SK-N-SH treated with all-trans-retinoic acid at 6 μM for 48 hours (cell line): ENCODE measurements at regions not wholly inside any gene's neighbourhood (a gene's known extent, or its start where the extent isn't known, plus 50 kb on each side); places are given as distances from the start of the nearest gene placed in this dataset.

Experiments
- ATAC-seq: fragments of 200-7000 bp; cut with Tn5 transposase; 3 replicates; pipeline ENCODE4 v1.9.1; 2020; ENCODE audit warnings: mild to moderate bottlenecking, moderate library complexity
- ARNTL ChIP-seq: fragments of 450-650 bp; formaldehyde crosslinking; IDR thresholded peaks from 2 replicates; pipeline ENCODE4 v1.5.0; 2020; ENCODE audit warnings: low read depth, mild to moderate bottlenecking, moderate library complexity, borderline replicate concordance
- CSDC2 ChIP-seq: fragments of 250-450 bp; sonication (Bioruptor Pico); IDR thresholded peaks from 2 replicates; pipeline ENCODE4 v1.5.0; 2020; ENCODE audit warnings: mild to moderate bottlenecking, moderate library complexity
- CSRNP3 ChIP-seq: fragments of 250-450 bp; sonication (Bioruptor Pico); IDR thresholded peaks from 2 replicates; pipeline ENCODE4 v1.5.1; 2021; ENCODE audit warnings: mild to moderate bottlenecking, moderate library complexity
- ESRRG ChIP-seq: fragments of 250-450 bp; sonication (Bioruptor Pico); IDR thresholded peaks from 2 replicates; pipeline ENCODE4 v1.6.1; 2021; ENCODE audit warnings: mild to moderate bottlenecking
- GLIS3 ChIP-seq: fragments of 250-450 bp; sonication (Bioruptor Pico); IDR thresholded peaks from 2 replicates; pipeline ENCODE4 v1.5.0; 2020; ENCODE audit warnings: mild to moderate bottlenecking, moderate library complexity
- ISL1 ChIP-seq: fragments of 250-450 bp; sonication (Bioruptor Pico); IDR thresholded peaks from 2 replicates; pipeline ENCODE4 v2.1.2; 2022; ENCODE audit warnings: mild to moderate bottlenecking, moderate library complexity
- OSR1 ChIP-seq: fragments of 250-450 bp; sonication (Bioruptor Pico); IDR thresholded peaks from 2 replicates; pipeline ENCODE4 v1.8.0; 2022; ENCODE audit warnings: moderate library complexity, mild to moderate bottlenecking, inconsistent platforms
- PATZ1 ChIP-seq: fragments of 250-450 bp; sonication (Bioruptor Pico); IDR thresholded peaks from 2 replicates; pipeline ENCODE4 v1.8.0; 2020; ENCODE audit warnings: mild to moderate bottlenecking, moderate library complexity, borderline replicate concordance
- POU6F1 ChIP-seq: fragments of 250-450 bp; sonication (Bioruptor Pico); IDR thresholded peaks from 2 replicates; pipeline ENCODE4 v1.8.0; 2021; ENCODE audit warnings: low read depth, mild to moderate bottlenecking, moderate library complexity, borderline replicate concordance
- PPARA ChIP-seq: fragments of 250-450 bp; sonication (Bioruptor Pico); IDR thresholded peaks from 2 replicates; pipeline ENCODE4 v1.5.0; 2020; ENCODE audit warnings: mild to moderate bottlenecking, borderline replicate concordance
- RARB ChIP-seq: fragments of 250-450 bp; sonication (Bioruptor Pico); IDR thresholded peaks from 2 replicates; pipeline ENCODE4 v1.8.0; 2021; ENCODE audit warnings: mild to moderate bottlenecking, moderate library complexity
- SNAI2 ChIP-seq: fragments of 250-450 bp; sonication (Bioruptor Pico); IDR thresholded peaks from 2 replicates; pipeline ENCODE4 v1.5.0; 2020; ENCODE audit warnings: mild to moderate bottlenecking, moderate library complexity
- TCF4 ChIP-seq: fragments of 250-450 bp; sonication (Bioruptor Pico); IDR thresholded peaks from 2 replicates; pipeline ENCODE4 v1.8.0; 2021; ENCODE audit warnings: mild to moderate bottlenecking, moderate library complexity, borderline replicate concordance
- TOX ChIP-seq: fragments of 250-450 bp; sonication (Bioruptor Pico); IDR thresholded peaks from 2 replicates; pipeline ENCODE4 v1.8.0; 2021; ENCODE audit warnings: mild to moderate bottlenecking, moderate library complexity, borderline replicate concordance
- ZFP3 ChIP-seq: fragments of 250-450 bp; sonication (Bioruptor Pico); IDR thresholded peaks from 2 replicates; pipeline ENCODE4 v1.5.0; 2020; ENCODE audit warnings: mild to moderate bottlenecking, moderate library complexity
- ZFP30 ChIP-seq: fragments of 450-650 bp; formaldehyde crosslinking; IDR thresholded peaks from 2 replicates; pipeline ENCODE4 v1.5.0; 2022; ENCODE audit warnings: mild to moderate bottlenecking, moderate library complexity
- ZNF565 ChIP-seq: fragments of 450-650 bp; formaldehyde crosslinking; conservative IDR thresholded peaks from 2 replicates; pipeline ENCODE4 v1.5.0; 2020; ENCODE audit warnings: low read depth, mild to moderate bottlenecking, moderate library complexity
- ZNF8 ChIP-seq: fragments of 450-650 bp; formaldehyde crosslinking; IDR thresholded peaks from 2 replicates; pipeline ENCODE4 v1.5.0; 2020; ENCODE audit warnings: mild to moderate bottlenecking, moderate library complexity
- TF ChIP-seq, protein P1 (sequence below): fragments of 250-450 bp; sonication (Bioruptor Pico); IDR thresholded peaks from 2 replicates; pipeline ENCODE4 v1.5.1; 2020; ENCODE audit warnings: low read depth, mild to moderate bottlenecking, moderate library complexity
- TF ChIP-seq, protein P2 (sequence below): fragments of 250-450 bp; sonication (Bioruptor Pico); IDR thresholded peaks from 2 replicates; pipeline ENCODE4 v1.5.0; 2020; ENCODE audit warnings: mild to moderate bottlenecking, moderate library complexity

DNA sequence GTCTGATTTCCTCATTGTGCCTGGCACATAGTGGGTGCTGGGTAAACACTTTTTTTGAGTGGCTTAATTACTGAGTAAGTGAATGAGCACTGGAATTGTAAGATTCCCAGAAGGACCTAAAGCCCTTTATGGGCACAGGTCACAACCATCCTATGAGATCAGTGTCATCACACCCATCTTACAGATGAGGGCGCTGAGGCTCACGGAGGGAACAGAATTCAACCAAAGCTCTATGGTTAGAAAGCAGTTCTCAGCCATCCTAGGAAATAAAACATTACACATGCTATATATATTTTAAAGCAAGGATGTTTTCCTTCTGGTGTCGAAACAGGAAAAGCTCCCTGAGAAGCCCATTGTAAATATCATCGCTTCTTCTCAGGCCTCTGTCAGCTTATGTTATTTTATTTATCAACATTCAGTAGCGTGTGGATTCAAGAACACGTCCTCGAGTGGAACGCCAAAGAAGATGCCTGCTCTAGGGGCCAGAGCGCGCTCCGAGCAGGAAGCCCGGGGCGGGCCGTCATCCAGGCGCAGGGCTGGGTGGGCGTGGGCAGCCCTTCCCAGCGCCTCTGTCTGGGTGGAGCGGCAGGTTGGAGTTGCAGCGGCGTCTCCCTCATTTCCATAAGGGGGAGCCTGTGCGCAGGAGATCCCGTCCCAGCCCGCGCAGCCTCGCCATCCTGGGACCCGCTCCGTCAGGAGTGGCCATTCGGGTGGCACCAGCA lies 155.8 kb upstream of the SMIM23 start:
- TF ChIP-seq OSR1 (CRISPR knock-in tag) (no peak), TOX (CRISPR knock-in tag) (no peak), CSDC2 (CRISPR knock-in tag) (no peak), ISL1 (CRISPR knock-in tag) (no peak), POU6F1 (CRISPR knock-in tag) (no peak), ZFP3 (CRISPR knock-in tag) (no peak), PATZ1 (no peak), CSRNP3 (no peak), ZNF565 (CRISPR knock-in tag) (no peak), GLIS3 (CRISPR knock-in tag) (no peak), SNAI2 (CRISPR knock-in tag) (no peak), ZNF8 (CRISPR knock-in tag) (no peak), ESRRG (CRISPR knock-in tag) (no peak), TCF4 (no peak), ZFP30 (CRISPR knock-in tag) (no peak), ARNTL (CRISPR knock-in tag) (no peak)
- TF ChIP-seq, protein P1, sequence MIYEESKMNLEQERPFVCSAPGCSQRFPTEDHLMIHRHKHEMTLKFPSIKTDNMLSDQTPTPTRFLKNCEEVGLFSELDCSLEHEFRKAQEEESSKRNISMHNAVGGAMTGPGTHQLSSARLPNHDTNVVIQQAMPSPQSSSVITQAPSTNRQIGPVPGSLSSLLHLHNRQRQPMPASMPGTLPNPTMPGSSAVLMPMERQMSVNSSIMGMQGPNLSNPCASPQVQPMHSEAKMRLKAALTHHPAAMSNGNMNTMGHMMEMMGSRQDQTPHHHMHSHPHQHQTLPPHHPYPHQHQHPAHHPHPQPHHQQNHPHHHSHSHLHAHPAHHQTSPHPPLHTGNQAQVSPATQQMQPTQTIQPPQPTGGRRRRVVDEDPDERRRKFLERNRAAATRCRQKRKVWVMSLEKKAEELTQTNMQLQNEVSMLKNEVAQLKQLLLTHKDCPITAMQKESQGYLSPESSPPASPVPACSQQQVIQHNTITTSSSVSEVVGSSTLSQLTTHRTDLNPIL (CRISPR knock-in tag) = no peak
- TF ChIP-seq, protein P2, sequence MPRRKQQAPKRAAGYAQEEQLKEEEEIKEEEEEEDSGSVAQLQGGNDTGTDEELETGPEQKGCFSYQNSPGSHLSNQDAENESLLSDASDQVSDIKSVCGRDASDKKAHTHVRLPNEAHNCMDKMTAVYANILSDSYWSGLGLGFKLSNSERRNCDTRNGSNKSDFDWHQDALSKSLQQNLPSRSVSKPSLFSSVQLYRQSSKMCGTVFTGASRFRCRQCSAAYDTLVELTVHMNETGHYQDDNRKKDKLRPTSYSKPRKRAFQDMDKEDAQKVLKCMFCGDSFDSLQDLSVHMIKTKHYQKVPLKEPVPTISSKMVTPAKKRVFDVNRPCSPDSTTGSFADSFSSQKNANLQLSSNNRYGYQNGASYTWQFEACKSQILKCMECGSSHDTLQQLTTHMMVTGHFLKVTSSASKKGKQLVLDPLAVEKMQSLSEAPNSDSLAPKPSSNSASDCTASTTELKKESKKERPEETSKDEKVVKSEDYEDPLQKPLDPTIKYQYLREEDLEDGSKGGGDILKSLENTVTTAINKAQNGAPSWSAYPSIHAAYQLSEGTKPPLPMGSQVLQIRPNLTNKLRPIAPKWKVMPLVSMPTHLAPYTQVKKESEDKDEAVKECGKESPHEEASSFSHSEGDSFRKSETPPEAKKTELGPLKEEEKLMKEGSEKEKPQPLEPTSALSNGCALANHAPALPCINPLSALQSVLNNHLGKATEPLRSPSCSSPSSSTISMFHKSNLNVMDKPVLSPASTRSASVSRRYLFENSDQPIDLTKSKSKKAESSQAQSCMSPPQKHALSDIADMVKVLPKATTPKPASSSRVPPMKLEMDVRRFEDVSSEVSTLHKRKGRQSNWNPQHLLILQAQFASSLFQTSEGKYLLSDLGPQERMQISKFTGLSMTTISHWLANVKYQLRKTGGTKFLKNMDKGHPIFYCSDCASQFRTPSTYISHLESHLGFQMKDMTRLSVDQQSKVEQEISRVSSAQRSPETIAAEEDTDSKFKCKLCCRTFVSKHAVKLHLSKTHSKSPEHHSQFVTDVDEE (CRISPR knock-in tag) = no peak
- peak; percentile 99 for ATAC-seq

- no peak for TF ChIP-seq ZFP30 (CRISPR knock-in tag)
- TF ChIP-seq ZNF8 (CRISPR knock-in tag) = no peak
- TF ChIP-seq, protein P2 (CRISPR knock-in tag) = no peak
- no peak for TF ChIP-seq ARNTL (CRISPR knock-in tag)
- no peak for TF ChIP-seq TOX (CRISPR knock-in tag)
- no peak for TF ChIP-seq ZFP3 (CRISPR knock-in tag)
- TF ChIP-seq ESRRG (CRISPR knock-in tag) = no peak
- no peak for TF ChIP-seq OSR1 (CRISPR knock-in tag)
- no peak for TF ChIP-seq ISL1 (CRISPR knock-in tag)
- no peak for TF ChIP-seq CSRNP3
- no peak for TF ChIP-seq RARB
- TF ChIP-seq PPARA (CRISPR knock-in tag) = no peak
- TF ChIP-seq, protein P1 (CRISPR knock-in tag) = no peak
- ATAC-seq = no peak
Measured at GRCh38 chr5:171630350-171631065, 155.1 kb upstream of the SMIM23 start.
